Nephron progenitor cell (in vitro differentiated cells): ENCODE measurements at regions not wholly inside any gene's neighbourhood (a gene's known extent, or its start where the extent isn't known, plus 50 kb on each side); places are given as distances from the start of the nearest gene placed in this dataset.

ENCODE experiments used
- DNase-seq: peaks from one replicate; pipeline ENCODE4 v3.0.0; 2021
- H3K27ac Mint-ChIP-seq: 2 replicates; pipeline ENCODE4 v1.8.0; 2021; ENCODE audit warnings: mild to moderate bottlenecking, moderate library complexity, mixed read lengths
- H3K27me3 Mint-ChIP-seq: 2 replicates; pipeline ENCODE4 v1.8.0; 2021; ENCODE audit warnings: mild to moderate bottlenecking, low read depth, mixed read lengths; ENCODE audit not compliant: poor library complexity
- H3K36me3 Mint-ChIP-seq: 2 replicates; pipeline ENCODE4 v1.8.0; 2021; ENCODE audit warnings: low read depth, mixed read lengths
- H3K4me1 Mint-ChIP-seq: 2 replicates; pipeline ENCODE4 v1.8.0; 2021; ENCODE audit warnings: mixed read lengths
- H3K4me3 Mint-ChIP-seq: 2 replicates; pipeline ENCODE4 v1.8.0; 2021; ENCODE audit warnings: mild to moderate bottlenecking, moderate library complexity, mixed read lengths
- H3K9me3 Mint-ChIP-seq: 2 replicates; pipeline ENCODE4 v1.8.0; 2021; ENCODE audit warnings: mild to moderate bottlenecking, moderate library complexity, mixed read lengths
- TF ChIP-seq, protein P1 (sequence below): fragments of 200-600 bp; sonication (generic); IDR thresholded peaks from 2 replicates; pipeline ENCODE4 v1.5.0; 2021; ENCODE audit warnings: antibody characterized with exemption

DNA sequence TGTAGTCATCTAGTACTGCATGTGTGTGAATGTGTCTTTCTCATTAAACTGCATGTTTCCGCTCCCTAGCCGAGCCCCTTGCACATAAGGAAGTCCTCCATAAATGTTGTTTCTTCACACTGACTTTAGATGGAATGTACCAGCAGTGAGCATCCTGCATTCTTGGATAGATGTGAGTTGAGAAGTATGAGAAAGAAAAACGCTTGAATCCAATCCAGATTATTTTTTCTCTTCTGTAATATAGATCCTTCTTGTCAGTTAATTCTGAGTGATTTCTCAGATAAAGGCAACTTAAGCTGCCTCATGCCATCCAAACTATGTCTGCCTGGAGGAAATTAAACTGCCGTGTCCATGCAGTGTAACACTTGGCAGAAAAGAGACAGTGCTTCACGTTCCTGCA lies 268.1 kb upstream of the ISX start:
- DNase-seq, result no peak
- Mint-ChIP-seq H3K36me3 (no peaks in the 10 kb centered on the region), H3K4me1 (peaks cover 36% of the 10 kb centered on the region), H3K27ac (no peak overlapping the region), H3K9me3 (peaks cover 3% of the 10 kb centered on the region), H3K27me3 (peaks cover 4% of the 10 kb centered on the region), H3K4me3 (no peak overlapping the region)
- TF ChIP-seq, protein P1, sequence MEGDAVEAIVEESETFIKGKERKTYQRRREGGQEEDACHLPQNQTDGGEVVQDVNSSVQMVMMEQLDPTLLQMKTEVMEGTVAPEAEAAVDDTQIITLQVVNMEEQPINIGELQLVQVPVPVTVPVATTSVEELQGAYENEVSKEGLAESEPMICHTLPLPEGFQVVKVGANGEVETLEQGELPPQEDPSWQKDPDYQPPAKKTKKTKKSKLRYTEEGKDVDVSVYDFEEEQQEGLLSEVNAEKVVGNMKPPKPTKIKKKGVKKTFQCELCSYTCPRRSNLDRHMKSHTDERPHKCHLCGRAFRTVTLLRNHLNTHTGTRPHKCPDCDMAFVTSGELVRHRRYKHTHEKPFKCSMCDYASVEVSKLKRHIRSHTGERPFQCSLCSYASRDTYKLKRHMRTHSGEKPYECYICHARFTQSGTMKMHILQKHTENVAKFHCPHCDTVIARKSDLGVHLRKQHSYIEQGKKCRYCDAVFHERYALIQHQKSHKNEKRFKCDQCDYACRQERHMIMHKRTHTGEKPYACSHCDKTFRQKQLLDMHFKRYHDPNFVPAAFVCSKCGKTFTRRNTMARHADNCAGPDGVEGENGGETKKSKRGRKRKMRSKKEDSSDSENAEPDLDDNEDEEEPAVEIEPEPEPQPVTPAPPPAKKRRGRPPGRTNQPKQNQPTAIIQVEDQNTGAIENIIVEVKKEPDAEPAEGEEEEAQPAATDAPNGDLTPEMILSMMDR, result no peak

DNA sequence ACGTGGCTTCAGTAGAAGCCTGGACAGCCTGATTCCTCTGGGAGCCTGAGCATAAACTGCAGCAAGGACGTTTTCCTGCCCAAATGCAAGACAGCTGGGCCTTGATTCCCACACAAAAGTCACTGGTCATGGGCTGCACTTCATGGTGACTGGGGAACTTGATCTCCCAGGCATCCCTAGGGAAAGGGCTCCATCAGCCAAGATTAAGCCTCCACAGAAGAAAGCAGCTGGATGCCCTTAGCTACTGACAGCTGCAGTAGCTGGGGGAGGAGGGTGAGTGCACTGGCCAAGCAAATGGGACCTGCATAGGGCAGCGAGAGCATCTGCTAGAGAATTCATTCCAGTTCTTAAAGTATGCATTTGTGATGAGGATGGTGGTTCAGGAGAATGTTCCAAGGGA lies 267.4 kb upstream of the ISX start:
- Mint-ChIP-seq H3K9me3 (no peaks in the 10 kb centered on the region), H3K27me3 (peaks cover 4% of the 10 kb centered on the region), H3K36me3 (no peaks in the 10 kb centered on the region), H3K27ac (no peak overlapping the region), H3K4me1 (peaks cover 40% of the 10 kb centered on the region), H3K4me3 (no peak overlapping the region)
- TF ChIP-seq, protein P1, result no peak
- no peak for DNase-seq

DNA sequence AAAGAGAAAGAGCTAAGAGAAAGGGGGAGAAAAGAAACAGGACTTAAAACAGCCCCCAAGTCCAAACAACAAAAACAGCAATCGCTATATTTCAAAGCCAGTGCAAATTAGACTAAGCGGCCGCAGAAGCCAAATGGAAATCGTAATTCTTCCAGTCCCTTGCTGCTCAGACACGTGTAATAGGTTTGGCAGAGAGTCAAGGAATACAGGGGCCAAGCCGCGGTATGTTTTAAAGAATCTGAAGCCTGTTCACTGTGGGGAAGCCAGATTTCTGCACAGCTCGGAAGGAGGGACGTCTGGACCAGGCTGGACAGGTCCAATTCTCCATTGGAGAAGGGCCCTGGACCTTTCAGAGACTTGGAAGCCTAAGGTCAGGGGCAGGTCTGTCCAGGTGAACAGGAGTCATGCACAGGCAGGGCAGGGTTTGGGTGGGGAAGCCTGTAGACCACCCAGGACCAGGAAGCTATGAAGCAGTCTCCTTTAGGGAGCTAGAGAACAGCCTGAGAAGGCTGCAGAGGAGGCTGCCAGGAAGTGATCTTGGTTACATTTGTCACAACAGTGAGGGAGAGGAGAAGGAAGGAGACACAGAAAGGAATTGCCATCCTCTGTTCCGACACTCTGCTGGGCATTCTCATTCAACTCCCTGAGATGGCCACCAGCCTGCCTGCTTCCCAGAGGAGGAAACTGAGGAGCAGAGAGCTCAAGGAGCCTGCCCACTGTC lies 265.5 kb upstream of the ISX start:
- H3K27ac Mint-ChIP-seq, result peak overlapping the region; percentile 94
- peak; percentile 11 for DNase-seq
- H3K36me3 Mint-ChIP-seq, result no peaks in the 10 kb centered on the region
- peaks cover 51% of the 10 kb centered on the region for H3K4me1 Mint-ChIP-seq
- no peaks in the 10 kb centered on the region for H3K9me3 Mint-ChIP-seq
- TF ChIP-seq, protein P1, result no peak
- peak overlapping the region; percentile 13 for H3K4me3 Mint-ChIP-seq
- peaks cover 4% of the 10 kb centered on the region for H3K27me3 Mint-ChIP-seq

DNA sequence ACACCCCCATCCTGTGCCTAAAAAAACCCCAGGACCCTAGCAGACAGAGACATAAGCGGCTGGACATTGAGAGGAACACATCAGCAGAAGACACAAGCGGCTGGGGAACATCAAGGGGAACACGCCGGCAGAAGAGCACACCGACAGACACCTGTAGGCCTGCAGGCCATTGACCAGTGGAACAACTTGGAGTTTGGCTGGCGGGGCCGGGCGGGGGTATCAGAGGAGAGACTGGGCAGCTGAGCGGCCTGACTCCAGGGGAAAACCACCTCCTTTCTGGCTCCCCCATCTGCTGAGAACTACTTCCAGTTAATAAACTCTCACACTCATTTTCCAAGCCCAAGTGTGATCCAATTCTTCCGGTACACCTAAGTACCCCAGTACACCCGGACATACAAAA lies 264.7 kb upstream of the ISX start:
- H3K27ac Mint-ChIP-seq, result no peak overlapping the region
- H3K4me3 Mint-ChIP-seq, result no peak overlapping the region
- TF ChIP-seq, protein P1, result no peak
- H3K4me1 Mint-ChIP-seq, result peaks cover 51% of the 10 kb centered on the region
- no peak for DNase-seq
- no peaks in the 10 kb centered on the region for H3K9me3 Mint-ChIP-seq
- H3K36me3 Mint-ChIP-seq, result no peaks in the 10 kb centered on the region
- peaks cover 4% of the 10 kb centered on the region for H3K27me3 Mint-ChIP-seq

DNA sequence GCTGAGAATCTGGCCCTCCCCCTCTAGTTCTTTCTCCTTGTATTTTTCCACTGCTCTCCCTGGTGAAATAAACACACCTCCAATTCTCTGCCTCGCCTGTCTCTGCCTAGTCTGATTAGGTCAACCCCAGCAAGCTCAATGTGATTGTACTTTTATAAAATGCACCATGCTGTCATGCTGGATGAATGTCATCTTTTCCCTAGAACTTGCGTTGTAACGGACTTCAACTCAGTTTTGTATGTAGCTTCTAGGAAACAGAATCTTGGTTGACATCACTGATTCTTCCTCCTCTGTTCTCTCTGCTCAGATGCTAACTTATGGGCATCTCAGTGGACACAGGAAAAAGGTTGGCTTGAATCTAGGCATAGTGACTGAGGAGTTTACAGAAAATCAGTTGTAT lies 261.9 kb upstream of the ISX start:
- Mint-ChIP-seq H3K27ac (peak overlapping the region; percentile 4), H3K36me3 (no peaks in the 10 kb centered on the region), H3K4me1 (peaks cover 41% of the 10 kb centered on the region), H3K4me3 (no peak overlapping the region), H3K9me3 (peaks cover 7% of the 10 kb centered on the region), H3K27me3 (peaks cover 4% of the 10 kb centered on the region)
- TF ChIP-seq, protein P1, result no peak
- DNase-seq, result no peak

DNA sequence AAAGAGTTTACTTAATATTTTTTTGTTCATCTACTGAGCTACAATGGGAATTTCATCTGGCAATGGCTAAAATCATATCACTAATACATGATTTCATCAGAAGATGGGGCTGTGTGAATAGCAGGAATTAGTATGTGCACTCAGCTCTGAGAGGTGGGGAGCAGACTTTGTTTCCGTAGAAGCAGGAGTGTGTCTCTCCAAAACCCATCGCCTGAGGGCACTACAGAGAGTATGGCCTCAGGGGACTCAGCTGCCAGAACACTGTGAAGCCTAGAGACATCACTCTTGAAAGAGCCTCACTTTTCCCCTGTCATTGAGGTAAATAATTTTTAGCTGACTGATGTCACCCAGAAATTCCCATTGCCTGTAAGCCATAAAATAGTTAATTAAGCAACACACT lies 261.4 kb upstream of the ISX start:
- H3K4me1 Mint-ChIP-seq, result peaks cover 36% of the 10 kb centered on the region
- H3K27ac Mint-ChIP-seq, result no peak overlapping the region
- no peak for DNase-seq
- peaks cover 4% of the 10 kb centered on the region for H3K27me3 Mint-ChIP-seq
- TF ChIP-seq, protein P1, result peak; percentile 10
- H3K9me3 Mint-ChIP-seq, result peaks cover 10% of the 10 kb centered on the region
- no peaks in the 10 kb centered on the region for H3K36me3 Mint-ChIP-seq
- H3K4me3 Mint-ChIP-seq, result no peak overlapping the region
